ENCODE measurements at regions not wholly inside any gene's neighbourhood (a gene's known extent, or its start where the extent isn't known, plus 50 kb on each side); places are given as distances from the start of the nearest gene placed in this dataset.
"Not testable (repeated sequence)": the region's sequence is repeated elsewhere in the genome, so short reads cannot be mapped to it uniquely, and the experiment has no call there.

- not testable (repeated sequence) for H3K4me3 ChIP-seq (ENCODE audit: low read depth in 1 of 2, low read length in 2 of 2); H3K27me3 ChIP-seq (ENCODE audit: control insufficient read depth in 1 of 2, insufficient read depth in 2 of 2, low read length in 2 of 2); H3K9me3 ChIP-seq (ENCODE audit: control insufficient read depth in 2 of 2, insufficient read depth in 1 of 2, low read depth in 1 of 2, low read length in 1 of 2); H3K27ac ChIP-seq (ENCODE audit: low read depth in 2 of 2, low read length in 1 of 2); H3K4me1 ChIP-seq (ENCODE audit: control insufficient read depth in 2 of 2, insufficient read depth in 2 of 2, low read length in 1 of 2); H3K36me3 ChIP-seq (ENCODE audit: control insufficient read depth in 2 of 2, insufficient read depth in 2 of 2, low read length in 1 of 2)
- 83 to 91% methylated on average over 5 to 6 of the region's 10 CpGs for WGBS, 2 donors
Observed at GRCh38 chr21:6506167-6506894, 4015.1 kb upstream of the TPTE start.

- H3K36me3 ChIP-seq (ENCODE audit: control insufficient read depth in 2 of 2, insufficient read depth in 2 of 2, low read length in 1 of 2); H3K27me3 ChIP-seq (ENCODE audit: control insufficient read depth in 1 of 2, insufficient read depth in 2 of 2, low read length in 2 of 2); H3K27ac ChIP-seq (ENCODE audit: low read depth in 2 of 2, low read length in 1 of 2); H3K9me3 ChIP-seq (ENCODE audit: control insufficient read depth in 2 of 2, insufficient read depth in 1 of 2, low read depth in 1 of 2, low read length in 1 of 2); H3K4me3 ChIP-seq (ENCODE audit: low read depth in 1 of 2, low read length in 2 of 2); H3K4me1 ChIP-seq (ENCODE audit: control insufficient read depth in 2 of 2, insufficient read depth in 2 of 2, low read length in 1 of 2): not testable (repeated sequence)
- no CpG with 5 or more reads among the region's 4 CpGs for WGBS, 2 donors
Observed at GRCh38 chr21:6507632-6508031, 4013.8 kb upstream of the TPTE start.

GRCh38 chr21:6521777-6522176 lies 3999.6 kb upstream of the TPTE start:
- H3K27me3 ChIP-seq (ENCODE audit: control insufficient read depth in 1 of 2, insufficient read depth in 2 of 2, low read length in 2 of 2); H3K4me1 ChIP-seq (ENCODE audit: control insufficient read depth in 2 of 2, insufficient read depth in 2 of 2, low read length in 1 of 2); H3K9me3 ChIP-seq (ENCODE audit: control insufficient read depth in 2 of 2, insufficient read depth in 1 of 2, low read depth in 1 of 2, low read length in 1 of 2); H3K4me3 ChIP-seq (ENCODE audit: low read depth in 1 of 2, low read length in 2 of 2); H3K36me3 ChIP-seq (ENCODE audit: control insufficient read depth in 2 of 2, insufficient read depth in 2 of 2, low read length in 1 of 2); H3K27ac ChIP-seq (ENCODE audit: low read depth in 2 of 2, low read length in 1 of 2): not testable (repeated sequence)
- WGBS, 2 donors = no CpG with 5 or more reads among the region's 7 CpGs

GRCh38 chr21:6526213-6526612 lies 3995.2 kb upstream of the TPTE start:
- not testable (repeated sequence) for H3K27ac ChIP-seq (ENCODE audit: low read depth in 2 of 2, low read length in 1 of 2); H3K4me3 ChIP-seq (ENCODE audit: low read depth in 1 of 2, low read length in 2 of 2); H3K9me3 ChIP-seq (ENCODE audit: control insufficient read depth in 2 of 2, insufficient read depth in 1 of 2, low read depth in 1 of 2, low read length in 1 of 2); H3K36me3 ChIP-seq (ENCODE audit: control insufficient read depth in 2 of 2, insufficient read depth in 2 of 2, low read length in 1 of 2); H3K27me3 ChIP-seq (ENCODE audit: control insufficient read depth in 1 of 2, insufficient read depth in 2 of 2, low read length in 2 of 2); H3K4me1 ChIP-seq (ENCODE audit: control insufficient read depth in 2 of 2, insufficient read depth in 2 of 2, low read length in 1 of 2)
- no CpG with 5 or more reads among the region's 10 CpGs for WGBS, 2 donors

GRCh38 chr21:6530655-6531054 lies 3990.7 kb upstream of the TPTE start:
- not testable (repeated sequence) for H3K4me3 ChIP-seq (ENCODE audit: low read depth in 1 of 2, low read length in 2 of 2); H3K9me3 ChIP-seq (ENCODE audit: control insufficient read depth in 2 of 2, insufficient read depth in 1 of 2, low read depth in 1 of 2, low read length in 1 of 2); H3K36me3 ChIP-seq (ENCODE audit: control insufficient read depth in 2 of 2, insufficient read depth in 2 of 2, low read length in 1 of 2); H3K27me3 ChIP-seq (ENCODE audit: control insufficient read depth in 1 of 2, insufficient read depth in 2 of 2, low read length in 2 of 2); H3K27ac ChIP-seq (ENCODE audit: low read depth in 2 of 2, low read length in 1 of 2); H3K4me1 ChIP-seq (ENCODE audit: control insufficient read depth in 2 of 2, insufficient read depth in 2 of 2, low read length in 1 of 2)
- 0% methylated on average over 1 of the region's 8 CpGs; no CpG with 5 or more reads in 1 of the 2 donors for WGBS, 2 donors

GRCh38 chr21:6533261-6533660 lies 3988.1 kb upstream of the TPTE start:
- not testable (repeated sequence) for H3K4me1 ChIP-seq (ENCODE audit: control insufficient read depth in 2 of 2, insufficient read depth in 2 of 2, low read length in 1 of 2); H3K36me3 ChIP-seq (ENCODE audit: control insufficient read depth in 2 of 2, insufficient read depth in 2 of 2, low read length in 1 of 2); H3K9me3 ChIP-seq (ENCODE audit: control insufficient read depth in 2 of 2, insufficient read depth in 1 of 2, low read depth in 1 of 2, low read length in 1 of 2); H3K4me3 ChIP-seq (ENCODE audit: low read depth in 1 of 2, low read length in 2 of 2); H3K27me3 ChIP-seq (ENCODE audit: control insufficient read depth in 1 of 2, insufficient read depth in 2 of 2, low read length in 2 of 2); H3K27ac ChIP-seq (ENCODE audit: low read depth in 2 of 2, low read length in 1 of 2)
- WGBS, 2 donors = 62% methylated on average over 4 of the region's 25 CpGs; no CpG with 5 or more reads in 1 of the 2 donors

GRCh38 chr21:6538320-6538719 lies 3983.1 kb upstream of the TPTE start:
- no CpG with 5 or more reads among the region's 12 CpGs for WGBS, 2 donors
- H3K27ac ChIP-seq (ENCODE audit: low read depth in 2 of 2, low read length in 1 of 2); H3K27me3 ChIP-seq (ENCODE audit: control insufficient read depth in 1 of 2, insufficient read depth in 2 of 2, low read length in 2 of 2); H3K36me3 ChIP-seq (ENCODE audit: control insufficient read depth in 2 of 2, insufficient read depth in 2 of 2, low read length in 1 of 2); H3K4me1 ChIP-seq (ENCODE audit: control insufficient read depth in 2 of 2, insufficient read depth in 2 of 2, low read length in 1 of 2); H3K4me3 ChIP-seq (ENCODE audit: low read depth in 1 of 2, low read length in 2 of 2); H3K9me3 ChIP-seq (ENCODE audit: control insufficient read depth in 2 of 2, insufficient read depth in 1 of 2, low read depth in 1 of 2, low read length in 1 of 2): not testable (repeated sequence)

- not testable (repeated sequence) for H3K9me3 ChIP-seq (ENCODE audit: control insufficient read depth in 2 of 2, insufficient read depth in 1 of 2, low read depth in 1 of 2, low read length in 1 of 2); H3K4me1 ChIP-seq (ENCODE audit: control insufficient read depth in 2 of 2, insufficient read depth in 2 of 2, low read length in 1 of 2); H3K27me3 ChIP-seq (ENCODE audit: control insufficient read depth in 1 of 2, insufficient read depth in 2 of 2, low read length in 2 of 2); H3K27ac ChIP-seq (ENCODE audit: low read depth in 2 of 2, low read length in 1 of 2); H3K36me3 ChIP-seq (ENCODE audit: control insufficient read depth in 2 of 2, insufficient read depth in 2 of 2, low read length in 1 of 2); H3K4me3 ChIP-seq (ENCODE audit: low read depth in 1 of 2, low read length in 2 of 2)
- no CpG with 5 or more reads among the region's 7 CpGs for WGBS, 2 donors
Observed at GRCh38 chr21:6539688-6540087, 3981.7 kb upstream of the TPTE start.

- WGBS, 2 donors = no CpG with 5 or more reads among the region's 11 CpGs
- not testable (repeated sequence) for H3K4me1 ChIP-seq (ENCODE audit: control insufficient read depth in 2 of 2, insufficient read depth in 2 of 2, low read length in 1 of 2); H3K27ac ChIP-seq (ENCODE audit: low read depth in 2 of 2, low read length in 1 of 2); H3K9me3 ChIP-seq (ENCODE audit: control insufficient read depth in 2 of 2, insufficient read depth in 1 of 2, low read depth in 1 of 2, low read length in 1 of 2); H3K4me3 ChIP-seq (ENCODE audit: low read depth in 1 of 2, low read length in 2 of 2); H3K36me3 ChIP-seq (ENCODE audit: control insufficient read depth in 2 of 2, insufficient read depth in 2 of 2, low read length in 1 of 2); H3K27me3 ChIP-seq (ENCODE audit: control insufficient read depth in 1 of 2, insufficient read depth in 2 of 2, low read length in 2 of 2)
Observed at GRCh38 chr21:6541036-6541435, 3980.3 kb upstream of the TPTE start.

GRCh38 chr21:6545288-6545687 lies 3976.1 kb upstream of the TPTE start:
- H3K9me3 ChIP-seq (ENCODE audit: control insufficient read depth in 2 of 2, insufficient read depth in 1 of 2, low read depth in 1 of 2, low read length in 1 of 2); H3K4me3 ChIP-seq (ENCODE audit: low read depth in 1 of 2, low read length in 2 of 2); H3K27ac ChIP-seq (ENCODE audit: low read depth in 2 of 2, low read length in 1 of 2); H3K36me3 ChIP-seq (ENCODE audit: control insufficient read depth in 2 of 2, insufficient read depth in 2 of 2, low read length in 1 of 2); H3K4me1 ChIP-seq (ENCODE audit: control insufficient read depth in 2 of 2, insufficient read depth in 2 of 2, low read length in 1 of 2); H3K27me3 ChIP-seq (ENCODE audit: control insufficient read depth in 1 of 2, insufficient read depth in 2 of 2, low read length in 2 of 2): not testable (repeated sequence)
- no CpG with 5 or more reads among the region's 33 CpGs for WGBS, 2 donors

Measured in esophagus (tissue), 2 donors.